ENCODE measurements at regions not wholly inside any gene's neighbourhood (a gene's known extent, or its start where the extent isn't known, plus 50 kb on each side); places are given as distances from the start of the nearest gene placed in this dataset.
A peak's percentile ranks its signal among the peaks of the same experiment; 100 is the strongest.
"Not testable (repeated sequence)": the region's sequence is repeated elsewhere in the genome, so short reads cannot be mapped to it uniquely, and the experiment has no call there.

DNA sequence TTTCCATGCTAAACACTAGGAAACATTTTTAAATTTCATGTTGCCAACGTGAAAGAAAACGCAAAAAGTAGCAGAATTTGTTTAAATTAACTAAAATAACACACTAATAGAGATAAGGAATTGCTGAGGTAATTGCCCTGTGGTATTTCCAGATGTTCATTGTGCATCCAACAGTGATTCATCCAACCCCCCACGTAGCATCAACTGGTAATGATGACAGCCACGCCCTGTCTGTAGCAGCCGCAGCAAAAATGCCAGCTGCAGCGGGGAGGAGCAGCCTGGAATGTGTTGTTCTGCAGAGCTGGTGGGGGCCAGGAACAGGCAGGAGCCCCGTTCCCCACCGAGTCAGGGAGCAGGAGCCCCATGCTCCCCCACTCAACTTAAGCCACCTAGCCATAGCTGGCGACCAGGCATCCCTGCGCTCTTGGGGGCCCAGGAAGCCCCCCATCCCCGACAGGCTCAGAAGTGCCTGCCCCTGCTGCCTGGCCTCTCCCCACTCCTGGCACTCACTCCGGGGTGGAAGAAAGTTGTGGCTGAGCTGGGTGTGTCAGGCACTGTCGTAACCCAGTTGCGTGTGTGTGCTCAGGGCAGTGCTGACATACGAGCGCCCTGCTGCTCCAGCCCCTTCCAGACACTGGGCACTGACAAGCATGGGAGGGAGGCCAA, 695.1 kb upstream of the ACVR2A start:
- H3K4me3 Mint-ChIP-seq = no peak overlapping the region
- H3K4me1 Mint-ChIP-seq = no peaks in the 10 kb centered on the region
- no peaks in the 10 kb centered on the region for H3K27me3 Mint-ChIP-seq (ENCODE audit: low read depth)
- H3K36me3 Mint-ChIP-seq = no peaks in the 10 kb centered on the region
- H3K27ac Mint-ChIP-seq = no peak overlapping the region
- H3K9me3 Mint-ChIP-seq = peaks cover 18% of the 10 kb centered on the region
- TF ChIP-seq, protein P1, sequence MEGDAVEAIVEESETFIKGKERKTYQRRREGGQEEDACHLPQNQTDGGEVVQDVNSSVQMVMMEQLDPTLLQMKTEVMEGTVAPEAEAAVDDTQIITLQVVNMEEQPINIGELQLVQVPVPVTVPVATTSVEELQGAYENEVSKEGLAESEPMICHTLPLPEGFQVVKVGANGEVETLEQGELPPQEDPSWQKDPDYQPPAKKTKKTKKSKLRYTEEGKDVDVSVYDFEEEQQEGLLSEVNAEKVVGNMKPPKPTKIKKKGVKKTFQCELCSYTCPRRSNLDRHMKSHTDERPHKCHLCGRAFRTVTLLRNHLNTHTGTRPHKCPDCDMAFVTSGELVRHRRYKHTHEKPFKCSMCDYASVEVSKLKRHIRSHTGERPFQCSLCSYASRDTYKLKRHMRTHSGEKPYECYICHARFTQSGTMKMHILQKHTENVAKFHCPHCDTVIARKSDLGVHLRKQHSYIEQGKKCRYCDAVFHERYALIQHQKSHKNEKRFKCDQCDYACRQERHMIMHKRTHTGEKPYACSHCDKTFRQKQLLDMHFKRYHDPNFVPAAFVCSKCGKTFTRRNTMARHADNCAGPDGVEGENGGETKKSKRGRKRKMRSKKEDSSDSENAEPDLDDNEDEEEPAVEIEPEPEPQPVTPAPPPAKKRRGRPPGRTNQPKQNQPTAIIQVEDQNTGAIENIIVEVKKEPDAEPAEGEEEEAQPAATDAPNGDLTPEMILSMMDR (IDR thresholded peaks at IDR 0.05; ENCODE audit: unreplicated experiment) = no peak
- DNase-seq (ENCODE audit: low spot score in 2 of 2, unreplicated experiment in 2 of 2) = no peak

- no peaks in the 10 kb centered on the region for H3K4me1 Mint-ChIP-seq
- H3K27me3 Mint-ChIP-seq (ENCODE audit: low read depth) = no peaks in the 10 kb centered on the region
- no peaks in the 10 kb centered on the region for H3K36me3 Mint-ChIP-seq
- TF ChIP-seq, protein P1 (IDR thresholded peaks at IDR 0.05; ENCODE audit: unreplicated experiment) = no peak
- peaks cover 14% of the 10 kb centered on the region for H3K9me3 Mint-ChIP-seq
- H3K27ac Mint-ChIP-seq = no peak overlapping the region
- DNase-seq (ENCODE audit: low spot score in 2 of 2, unreplicated experiment in 2 of 2) = no peak
- no peak overlapping the region for H3K4me3 Mint-ChIP-seq
Observed at GRCh38 chr2:147147802-147148201, 697.0 kb upstream of the ACVR2A start.

DNA sequence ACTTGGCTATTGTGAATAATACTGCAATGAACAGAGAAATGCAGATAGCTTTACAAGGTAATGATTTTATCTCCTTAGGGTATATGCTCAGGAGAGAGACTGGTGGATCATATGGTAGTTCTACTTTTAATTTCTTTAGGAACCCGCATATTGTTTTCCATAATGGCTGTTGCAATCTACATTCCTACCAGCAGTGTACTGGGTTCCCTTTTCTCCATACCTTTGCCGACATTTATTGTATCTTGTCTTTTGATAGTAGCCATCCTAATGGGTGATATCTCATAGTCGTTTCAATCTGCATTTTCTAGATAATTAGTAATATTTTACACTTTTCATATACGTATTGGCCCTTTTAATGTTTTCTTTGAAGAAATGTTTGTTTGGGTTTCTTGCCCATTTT, 702.9 kb upstream of the ACVR2A start:
- Mint-ChIP-seq H3K27me3 (ENCODE audit: low read depth) (no peaks in the 10 kb centered on the region), H3K4me3 (no peak overlapping the region), H3K36me3 (no peaks in the 10 kb centered on the region), H3K27ac (no peak overlapping the region), H3K9me3 (peaks cover 10% of the 10 kb centered on the region), H3K4me1 (no peaks in the 10 kb centered on the region)
- TF ChIP-seq, protein P1 (IDR thresholded peaks at IDR 0.05; ENCODE audit: unreplicated experiment) = peak; percentile 46
- DNase-seq (ENCODE audit: low spot score in 2 of 2, unreplicated experiment in 2 of 2) = no peak

DNA sequence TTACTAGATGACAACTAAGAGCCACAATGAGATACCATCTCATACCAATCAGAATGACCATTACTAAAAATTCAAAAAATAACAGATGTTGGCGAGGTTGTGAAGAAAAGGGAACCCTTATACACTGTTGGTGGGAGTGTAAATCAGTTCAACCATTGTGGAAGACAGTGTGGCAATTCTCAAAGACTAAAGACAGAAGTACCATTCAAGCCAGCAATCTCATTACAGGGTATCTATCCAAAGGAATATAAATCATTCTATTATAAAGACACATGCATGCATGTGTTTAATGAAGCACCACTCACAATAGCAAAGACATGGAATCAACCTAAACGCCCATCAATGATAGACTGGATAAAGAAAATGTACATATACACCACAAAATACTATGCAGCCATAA, 705.1 kb upstream of the ACVR2A start:
- H3K4me1 Mint-ChIP-seq; H3K27me3 Mint-ChIP-seq (ENCODE audit: low read depth); H3K27ac Mint-ChIP-seq; DNase-seq (ENCODE audit: low spot score in 2 of 2, unreplicated experiment in 2 of 2); H3K4me3 Mint-ChIP-seq; H3K36me3 Mint-ChIP-seq: not testable (repeated sequence)
- H3K9me3 Mint-ChIP-seq = peaks cover 10% of the 10 kb centered on the region

- H3K4me1 Mint-ChIP-seq = peaks cover 9% of the 10 kb centered on the region
- H3K4me3 Mint-ChIP-seq = no peak overlapping the region
- H3K27me3 Mint-ChIP-seq (ENCODE audit: low read depth) = peaks cover 5% of the 10 kb centered on the region
- peaks cover 6% of the 10 kb centered on the region for H3K9me3 Mint-ChIP-seq
- H3K36me3 Mint-ChIP-seq = no peaks in the 10 kb centered on the region
- DNase-seq (ENCODE audit: low spot score in 2 of 2, unreplicated experiment in 2 of 2) = no peak
- H3K27ac Mint-ChIP-seq = no peak overlapping the region
- TF ChIP-seq, protein P1 (IDR thresholded peaks at IDR 0.05; ENCODE audit: unreplicated experiment) = no peak
Observed at GRCh38 chr2:147137711-147138110, 707.1 kb upstream of the ACVR2A start.

DNA sequence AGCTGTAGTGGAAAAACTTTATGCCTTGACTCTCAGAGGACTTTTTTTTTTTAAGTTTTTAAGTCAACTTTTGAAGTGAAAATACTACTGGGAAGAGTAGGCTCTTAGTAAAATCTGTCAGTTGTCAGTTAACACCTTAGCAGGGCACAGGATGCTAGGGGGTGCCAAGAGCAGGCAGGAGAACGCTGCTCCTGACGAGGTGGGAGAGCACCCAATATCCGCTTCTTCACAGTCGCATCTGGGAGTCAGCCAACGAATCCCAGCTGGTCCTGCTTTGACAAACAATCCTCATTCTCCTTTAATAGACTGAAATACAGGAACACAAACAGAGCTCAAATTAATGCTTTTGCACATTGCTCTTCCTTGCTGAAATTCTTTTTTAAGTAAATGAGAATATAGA, 709.5 kb upstream of the ACVR2A start:
- peaks cover 3% of the 10 kb centered on the region for H3K9me3 Mint-ChIP-seq
- H3K27me3 Mint-ChIP-seq (ENCODE audit: low read depth) = peaks cover 7% of the 10 kb centered on the region
- TF ChIP-seq, protein P1 (IDR thresholded peaks at IDR 0.05; ENCODE audit: unreplicated experiment) = no peak
- DNase-seq (ENCODE audit: low spot score in 2 of 2, unreplicated experiment in 2 of 2) = no peak
- H3K36me3 Mint-ChIP-seq = no peaks in the 10 kb centered on the region
- peaks cover 9% of the 10 kb centered on the region for H3K4me1 Mint-ChIP-seq
- no peak overlapping the region for H3K4me3 Mint-ChIP-seq
- H3K27ac Mint-ChIP-seq = no peak overlapping the region

Measured in mesothelial cell of epicardium (in vitro differentiated cells).